ENCODE measurements at regions not wholly inside any gene's neighbourhood (a gene's known extent, or its start where the extent isn't known, plus 50 kb on each side); places are given as distances from the start of the nearest gene placed in this dataset.

- TF ChIP-seq NFXL1 (IDR thresholded peaks at IDR 0.05; ENCODE audit: borderline replicate concordance) (no peak), CTCF (IDR thresholded peaks at IDR 0.05 in 2 of 3, conservative IDR thresholded peaks at IDR 0.05 in 1 of 3; ENCODE audit: control insufficient read depth in 2 of 3, extremely low read depth in 1 of 3, insufficient read depth in 1 of 3, low read depth in 3 of 3, low read length in 3 of 3) (no peak), SUZ12 (IDR thresholded peaks at IDR 0.05; ENCODE audit: unreplicated experiment) (no peak), TAF1 (IDR thresholded peaks at IDR 0.05; ENCODE audit: borderline replicate concordance, low read depth, low read length) (no peak), YBX1 (IDR thresholded peaks at IDR 0.05) (no peak), EGR1 (IDR thresholded peaks at IDR 0.05; ENCODE audit: borderline replicate concordance in 1 of 2, low read depth in 2 of 2, low read length in 2 of 2) (no peak), EP300 (IDR thresholded peaks at IDR 0.05; ENCODE audit: borderline replicate concordance in 1 of 2, control insufficient read depth in 1 of 2, low read depth in 2 of 2, low read length in 2 of 2) (no peak)
These were observed 101.1 kb downstream of the NUF2 start for GRCh38 chr1:163422738-163423404.
